ENCODE measurements at regions not wholly inside any gene's neighbourhood (a gene's known extent, or its start where the extent isn't known, plus 50 kb on each side); places are given as distances from the start of the nearest gene placed in this dataset.
"Not testable (repeated sequence)": the region's sequence is repeated elsewhere in the genome, so short reads cannot be mapped to it uniquely, and the experiment has no call there.

DNA sequence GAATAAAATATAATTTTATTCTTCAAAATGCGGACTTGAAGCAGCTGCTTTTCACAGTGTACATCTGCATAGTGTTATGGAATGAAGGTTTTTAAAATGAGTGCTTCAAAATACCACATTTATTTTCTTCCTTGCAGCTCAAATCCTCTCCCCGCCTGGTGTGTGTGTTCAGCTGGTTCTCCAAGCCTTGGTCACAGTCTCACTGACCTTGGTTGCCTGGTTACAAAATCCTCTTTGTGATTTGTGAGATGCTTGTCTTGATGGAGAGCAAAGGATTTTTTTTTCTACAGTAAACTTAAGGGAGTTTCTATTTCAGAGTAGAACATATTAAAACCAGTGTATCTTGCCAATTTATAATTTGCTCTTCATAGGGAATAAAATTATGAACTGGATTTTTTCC lies 139.2 kb downstream of the PCDH18 start:
- DNase-seq, result no peak

DNA sequence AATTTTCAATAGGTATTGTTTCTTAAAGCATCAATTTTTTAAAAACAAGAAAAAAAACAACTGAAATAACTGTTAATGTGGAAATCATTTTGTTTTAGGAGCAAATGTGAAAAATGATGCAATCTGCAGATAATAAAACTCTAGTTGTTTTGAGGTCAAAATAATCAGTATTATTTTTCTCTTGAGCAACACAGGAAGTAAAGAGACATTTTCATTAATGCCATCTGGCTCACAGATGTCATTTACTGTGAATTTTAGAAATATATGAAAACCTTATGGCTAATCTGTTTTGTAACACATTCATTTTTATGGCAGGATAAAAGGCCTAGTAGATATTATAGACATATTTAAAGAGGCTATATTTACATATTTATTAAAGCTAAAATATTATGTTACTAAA lies 141.6 kb downstream of the PCDH18 start:
- DNase-seq, result no peak

DNA sequence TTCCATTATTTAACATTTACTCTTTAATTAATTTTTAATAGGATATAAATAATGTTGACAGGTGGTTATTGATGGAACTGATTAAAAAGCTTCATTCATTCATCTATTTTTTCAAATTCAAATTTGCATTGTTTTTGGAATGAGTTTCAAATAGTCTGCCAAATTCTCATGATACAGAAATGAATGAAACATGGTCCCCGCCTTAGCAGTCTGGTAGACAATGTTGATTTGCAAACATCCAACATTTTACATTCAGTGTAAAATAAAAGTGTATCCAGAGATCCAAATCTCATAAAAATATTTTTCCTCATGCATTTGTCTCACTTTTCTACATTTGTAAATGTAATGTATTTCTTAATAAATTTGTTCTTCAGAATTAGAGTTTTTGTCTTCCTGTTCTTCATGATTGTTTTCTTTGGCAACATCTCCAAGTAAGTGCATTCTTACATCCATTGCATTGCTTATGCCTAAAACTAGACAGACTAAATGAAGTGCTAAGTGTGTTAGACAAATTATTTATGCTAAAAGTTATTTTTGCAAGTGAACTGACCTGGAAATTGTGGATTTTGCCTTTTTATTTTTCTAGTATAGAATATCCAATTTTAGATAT lies 142.3 kb downstream of the PCDH18 start:
- no peak for DNase-seq

DNA sequence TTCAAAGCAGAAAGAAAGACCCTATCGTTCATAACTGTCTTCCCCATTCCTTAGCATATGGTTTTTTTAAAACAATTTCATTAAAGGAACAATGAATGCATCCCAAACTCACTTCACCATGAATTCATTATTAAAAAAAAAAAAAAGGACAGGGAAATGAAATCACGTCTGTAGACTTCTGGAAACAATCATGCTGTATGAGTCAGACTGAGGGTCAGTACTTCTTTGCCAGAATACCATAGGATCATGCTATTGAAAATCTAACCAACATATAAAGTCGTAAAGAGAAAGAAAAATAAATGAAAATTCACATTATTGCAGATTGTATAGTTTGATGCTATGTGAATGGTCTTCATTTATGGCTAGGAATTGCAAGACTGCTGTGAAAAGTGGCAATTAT lies 144.4 kb downstream of the PCDH18 start:
- no peak for DNase-seq

DNA sequence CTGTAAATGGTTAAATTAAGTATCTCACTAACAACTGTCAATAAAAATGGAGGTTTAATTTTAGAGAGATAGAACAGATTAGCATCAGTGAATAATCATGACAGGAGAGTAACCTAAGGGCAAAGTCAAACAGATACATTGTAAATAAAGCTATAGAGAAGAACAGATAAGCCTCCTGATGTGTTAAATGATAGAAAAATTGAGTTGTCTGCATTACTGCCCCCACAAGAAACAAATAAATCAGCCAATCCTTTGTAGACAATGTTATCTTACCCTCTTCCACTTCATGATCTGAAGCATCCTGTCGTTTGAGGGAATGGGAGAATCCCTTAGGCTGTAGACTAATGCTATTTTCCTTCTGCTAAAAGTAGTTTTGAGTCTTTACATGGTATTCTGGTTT lies 147.8 kb downstream of the PCDH18 start:
- DNase-seq, result no peak

DNA sequence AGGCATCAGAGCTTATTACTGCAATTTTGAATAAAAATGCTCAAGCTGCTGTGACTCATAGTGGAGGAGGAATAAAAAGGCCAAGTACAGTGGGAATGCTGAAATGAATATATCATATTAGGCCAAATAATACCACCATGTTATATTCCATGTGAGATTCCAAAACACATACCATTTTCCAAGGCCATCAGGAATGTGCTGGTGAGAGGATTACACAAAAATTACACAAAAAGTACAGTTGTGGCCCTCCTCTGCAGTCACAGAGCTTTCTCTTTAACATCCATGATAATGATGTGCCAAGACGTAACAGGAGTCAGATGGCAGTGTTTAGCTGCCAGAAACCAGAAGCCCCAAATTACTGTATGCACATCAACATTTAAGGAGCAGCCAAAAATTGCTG lies 153.5 kb downstream of the PCDH18 start:
- DNase-seq, result no peak

DNA sequence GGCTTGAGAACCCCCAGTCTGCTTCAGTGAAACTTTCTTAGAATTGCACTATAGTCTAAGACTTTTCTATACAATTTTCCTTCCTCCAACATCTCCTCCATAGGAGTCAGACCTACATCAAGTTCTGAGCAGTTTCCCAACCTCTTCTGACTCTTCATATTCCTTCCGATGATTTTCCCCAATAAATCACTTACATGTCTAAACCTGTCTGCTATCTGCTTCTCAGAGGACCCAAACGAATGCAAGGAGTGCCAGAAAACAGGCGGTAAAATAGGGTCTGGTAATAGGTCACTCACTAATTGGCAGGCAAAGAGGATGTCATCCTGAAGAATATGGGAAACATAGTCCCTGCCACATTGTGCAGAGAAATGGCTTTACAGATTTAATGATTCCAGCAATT lies 153.9 kb downstream of the PCDH18 start:
- no peak for DNase-seq

DNA sequence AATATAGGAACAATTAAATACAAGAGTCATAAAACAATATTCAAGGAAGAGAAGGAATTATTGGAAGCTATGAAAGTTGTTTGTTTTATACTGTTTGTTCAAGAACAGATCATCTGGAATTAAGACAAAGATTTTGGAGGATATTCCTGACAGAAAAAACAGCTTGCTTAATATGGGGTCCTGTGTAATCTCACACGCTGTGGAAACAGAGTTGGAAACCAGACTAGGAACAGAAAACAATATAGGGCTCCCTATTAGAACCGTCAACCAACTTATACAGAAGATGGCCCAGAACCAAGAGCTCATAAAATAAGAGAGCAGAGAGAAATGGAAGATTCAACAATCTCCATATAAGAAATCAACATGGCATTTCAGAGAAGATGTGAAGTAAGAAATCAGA lies 156.0 kb downstream of the PCDH18 start:
- no peak for DNase-seq

DNA sequence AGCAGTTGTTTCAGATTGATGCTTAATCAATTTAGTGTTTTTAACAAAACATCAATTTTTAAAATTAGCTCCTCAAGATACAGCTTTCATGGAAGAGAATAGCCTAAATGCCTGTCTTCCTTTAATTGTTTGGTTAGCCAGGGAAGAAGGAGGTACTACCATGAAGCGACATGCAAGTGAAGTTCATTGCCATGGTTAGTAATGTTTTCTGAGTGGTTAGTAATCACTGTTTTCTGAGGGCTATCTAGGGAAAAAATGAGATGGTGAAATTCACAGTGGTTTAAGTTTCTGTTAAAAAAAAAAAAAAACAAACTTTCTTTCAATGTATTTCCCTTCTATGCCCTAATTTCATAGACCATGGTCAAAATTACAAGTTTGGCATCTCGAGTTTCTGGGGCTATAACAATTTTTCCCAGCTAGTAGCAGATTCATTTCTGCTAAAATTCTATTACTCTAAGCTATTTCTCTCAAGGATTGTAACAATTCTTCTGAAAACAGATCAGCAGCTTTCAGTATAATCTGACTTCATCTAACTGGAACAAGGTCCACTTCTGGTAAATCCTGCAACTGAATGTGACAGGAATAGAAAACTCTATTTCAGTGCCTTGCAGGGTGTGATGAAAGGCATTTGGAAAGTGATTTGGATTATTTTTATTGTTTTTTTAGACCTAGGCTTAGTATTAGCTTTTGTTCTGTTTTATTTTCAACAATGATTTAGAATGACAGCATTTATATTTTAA lies 157.0 kb downstream of the PCDH18 start:
- no peak for DNase-seq

DNA sequence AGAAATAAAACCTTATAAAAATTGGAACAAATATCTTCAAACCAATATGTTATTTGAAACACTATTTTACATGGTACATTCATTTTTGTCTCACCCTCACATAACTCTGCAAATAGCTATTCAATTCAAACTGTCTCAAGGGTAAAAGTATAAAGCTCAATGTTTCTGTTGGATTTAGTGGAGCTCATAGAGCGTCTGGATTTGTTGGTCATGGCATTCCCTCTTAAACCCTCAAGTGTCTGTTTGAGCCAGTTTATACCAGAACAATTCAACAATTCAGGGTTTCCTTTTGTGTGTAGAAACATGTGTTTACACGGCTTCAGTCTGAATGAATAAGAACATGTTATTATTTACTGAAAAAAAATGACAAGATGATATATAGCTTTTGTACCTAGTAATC lies 161.6 kb downstream of the PCDH18 start:
- DNase-seq, result no peak

DNA sequence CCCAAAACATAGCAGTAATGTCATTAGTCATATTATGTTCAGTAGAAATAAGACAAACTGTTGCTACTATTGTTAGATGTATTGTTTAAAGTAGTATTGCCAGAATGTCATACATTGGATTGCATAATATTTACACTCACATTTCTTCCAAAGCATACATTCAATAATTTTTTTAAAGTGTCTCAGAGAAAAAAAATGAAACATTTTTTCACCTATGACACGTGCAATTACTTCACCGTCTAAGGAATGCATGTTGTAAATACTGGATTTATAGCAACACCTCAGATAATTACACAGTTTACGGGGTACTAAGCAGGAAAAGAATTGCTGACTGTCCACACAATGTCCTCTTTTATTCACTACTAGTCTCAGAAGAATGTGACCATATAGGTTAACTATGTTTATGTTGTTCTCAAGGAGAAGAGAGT lies 162.1 kb downstream of the PCDH18 start:
- no peak for DNase-seq

DNA sequence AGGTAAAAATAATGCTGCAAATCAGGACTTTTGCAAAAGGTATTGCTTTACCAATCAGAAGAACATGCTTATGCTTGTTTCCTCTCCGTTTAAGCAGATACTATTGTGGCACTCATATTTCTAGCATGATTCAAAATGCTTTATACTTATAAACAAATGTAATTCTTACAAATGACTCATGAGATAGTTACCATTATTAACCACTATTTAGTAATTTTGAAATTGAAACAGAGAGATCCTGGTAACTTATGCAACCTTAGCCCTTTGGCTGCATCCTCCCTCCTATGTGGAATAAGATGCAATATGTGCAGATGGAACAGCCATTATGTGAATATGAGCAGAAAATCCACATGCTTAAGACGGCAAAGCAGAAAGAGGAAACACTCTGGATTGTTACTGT lies 164.7 kb downstream of the PCDH18 start:
- no peak for DNase-seq

DNA sequence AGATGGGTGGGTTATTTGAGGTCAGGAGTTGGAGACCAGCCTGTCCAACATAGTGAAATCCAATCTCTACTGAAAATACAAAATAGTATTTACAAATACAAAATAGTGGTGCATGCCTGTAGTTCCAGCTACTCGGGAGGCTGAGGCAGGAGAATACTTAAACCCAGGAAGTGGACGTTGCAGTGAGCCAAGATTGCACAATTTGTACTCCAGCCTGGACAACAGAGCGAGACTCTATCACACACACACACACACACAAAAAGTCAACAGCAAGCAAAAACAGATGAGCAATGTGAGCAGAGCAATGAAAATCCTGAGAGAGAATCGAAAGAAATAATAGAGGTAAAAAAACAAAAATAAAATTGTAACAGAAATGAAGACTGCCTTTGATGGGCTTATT lies 168.8 kb downstream of the PCDH18 start:
- DNase-seq, result no peak

DNA sequence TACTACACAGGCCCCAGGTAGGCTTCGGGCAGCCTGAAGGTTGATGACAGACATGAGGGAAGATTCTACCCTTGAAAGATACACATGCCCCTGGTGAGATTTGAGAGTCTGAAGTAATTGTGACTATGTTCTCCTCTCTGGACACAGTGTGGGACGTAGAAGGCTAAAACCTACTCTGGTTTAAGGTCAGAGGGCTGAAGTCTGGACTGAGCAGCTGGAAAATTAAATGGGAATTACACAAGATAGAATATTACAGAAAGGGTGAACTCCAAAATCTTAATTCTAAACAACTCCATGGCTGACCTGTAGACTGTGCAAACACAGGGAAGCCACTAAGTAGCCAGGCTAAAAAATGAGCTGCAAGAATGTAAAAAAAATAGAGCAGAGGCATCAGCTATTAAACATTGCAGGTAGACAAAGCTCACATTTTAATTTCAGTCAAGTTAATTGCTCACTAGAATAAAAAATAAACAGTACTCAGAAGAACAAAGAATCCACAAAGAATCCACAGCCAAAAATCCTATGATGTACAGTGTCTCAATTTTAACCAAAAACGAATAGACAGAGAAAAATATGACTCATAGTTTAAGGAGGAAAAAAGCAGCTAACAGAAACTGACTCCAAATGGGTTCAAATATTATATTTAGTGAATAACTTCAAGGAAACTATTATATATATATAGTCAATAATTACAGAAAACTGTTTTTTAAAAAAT lies 170.4 kb downstream of the PCDH18 start:
- DNase-seq, result no peak

DNA sequence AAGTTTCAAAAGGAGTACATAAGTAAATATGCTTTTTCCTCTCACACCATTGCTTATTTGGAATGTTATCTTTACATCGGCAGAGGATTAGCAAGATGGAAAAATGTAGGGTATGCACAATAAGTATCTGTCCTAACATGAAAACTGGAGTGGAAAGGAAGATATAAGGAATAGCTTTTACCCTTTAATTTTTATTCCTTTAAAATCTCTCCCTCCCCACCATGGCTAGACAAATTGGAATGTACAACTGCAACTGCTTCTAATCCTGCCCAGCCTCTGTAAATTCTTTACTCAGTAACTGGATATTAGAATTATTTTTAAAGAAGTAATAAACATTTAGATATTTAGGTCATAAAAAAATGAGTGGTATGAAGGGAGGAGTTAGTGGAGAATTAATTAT lies 171.5 kb downstream of the PCDH18 start:
- DNase-seq, result no peak

DNA sequence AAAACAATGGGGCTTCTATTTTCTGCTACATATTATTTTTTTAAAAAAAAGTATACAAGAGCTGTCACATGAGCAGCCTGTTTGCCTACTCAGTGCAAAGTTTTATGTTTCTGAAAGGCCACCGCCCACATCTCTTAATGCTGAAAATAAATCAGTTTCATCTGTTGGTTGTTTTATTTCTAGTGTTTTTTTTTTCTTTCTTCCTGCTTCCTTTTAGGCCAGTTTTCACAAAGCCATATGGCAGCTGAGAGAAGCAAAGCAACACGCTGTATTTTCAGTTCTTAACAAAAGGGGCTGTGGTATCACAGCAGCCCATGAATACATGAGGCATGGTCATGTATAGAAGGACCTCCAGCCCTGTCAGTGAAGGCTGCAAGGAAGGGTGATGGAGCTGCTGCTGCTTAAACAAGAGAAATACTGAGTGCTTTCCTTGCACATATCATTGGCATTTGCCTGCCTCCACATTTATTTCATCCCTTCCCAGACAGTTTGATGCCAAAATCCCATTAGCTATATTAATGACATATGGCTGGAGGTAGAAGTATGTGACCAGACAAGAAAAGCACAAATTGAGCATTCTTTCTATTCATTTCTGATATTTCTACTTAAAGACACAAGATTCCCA lies 172.5 kb downstream of the PCDH18 start:
- DNase-seq, result no peak

DNA sequence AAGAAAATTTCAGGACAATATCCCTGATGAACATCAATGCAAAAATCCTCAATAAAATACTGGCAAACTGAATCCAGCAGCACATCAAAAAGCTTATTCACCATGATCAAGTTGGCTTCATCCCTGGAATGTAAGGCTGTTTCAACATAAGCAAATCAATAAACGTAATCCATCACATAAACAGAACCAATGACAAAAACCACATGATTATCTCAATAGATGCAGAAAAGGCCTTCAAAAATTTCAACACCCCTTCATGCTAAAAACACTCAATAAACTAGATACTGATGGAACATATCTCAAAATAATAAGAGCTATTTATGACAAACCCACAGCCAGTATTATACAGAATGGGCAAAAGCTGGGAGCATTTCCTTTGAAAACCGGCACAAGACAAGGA lies 177.7 kb downstream of the PCDH18 start:
- DNase-seq, result not testable (repeated sequence)

DNA sequence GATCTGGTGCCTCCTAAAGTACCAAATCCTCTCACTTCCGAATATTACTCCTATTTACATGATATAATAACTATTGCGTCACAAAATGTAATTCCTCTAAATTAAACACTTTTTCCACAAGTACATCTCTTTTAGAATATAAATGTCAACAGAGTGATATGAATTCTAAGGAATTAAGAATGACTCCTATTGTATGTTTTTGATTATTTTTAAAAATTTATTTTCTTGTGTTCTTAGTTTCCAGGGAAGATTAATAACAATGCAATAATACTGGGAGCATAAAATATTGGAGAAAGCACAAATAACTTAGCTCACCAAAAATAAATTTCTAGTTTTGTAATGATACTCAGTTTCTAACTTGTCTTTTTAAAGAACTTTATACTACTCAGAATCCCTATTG lies 184.9 kb downstream of the PCDH18 start:
- DNase-seq, result no peak

DNA sequence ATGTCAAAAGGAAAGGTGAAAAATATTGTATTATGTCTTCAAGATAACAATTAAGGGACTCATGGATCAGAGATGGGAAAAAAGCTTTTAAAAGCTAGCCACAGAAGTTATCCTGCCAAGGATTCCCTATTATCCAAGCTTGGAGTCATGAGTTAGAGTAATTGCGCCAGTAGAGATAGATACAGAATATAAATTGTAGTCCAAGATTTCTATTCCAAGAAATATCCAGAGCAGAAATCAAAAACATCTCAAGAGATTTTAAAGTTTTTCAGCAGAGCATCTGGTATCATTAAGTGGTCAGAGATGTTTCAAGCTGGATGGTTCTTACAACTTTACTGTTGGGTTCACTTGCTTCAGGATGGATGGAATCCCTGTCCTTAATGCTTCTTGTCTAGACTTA lies 186.7 kb downstream of the PCDH18 start:
- no peak for DNase-seq

DNA sequence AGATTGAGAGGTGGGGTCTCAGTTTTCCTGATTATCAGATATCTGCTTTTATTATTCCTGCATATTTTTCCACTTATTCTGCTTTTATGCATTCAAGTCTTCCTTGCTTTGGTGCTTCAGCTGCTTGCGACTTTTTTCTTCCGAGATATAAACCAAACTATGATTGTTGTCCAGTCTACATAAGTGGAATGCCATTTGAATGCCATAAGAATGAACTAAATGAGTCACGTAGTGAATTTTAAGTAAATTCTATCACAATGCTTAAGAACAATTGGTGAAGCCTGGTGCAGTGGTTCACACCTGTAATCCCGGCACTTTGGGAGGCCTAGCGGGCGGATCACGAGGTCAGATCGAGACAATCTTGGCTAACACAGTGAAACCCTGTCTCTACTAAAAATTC lies 189.1 kb downstream of the PCDH18 start:
- DNase-seq, result no peak

DNA sequence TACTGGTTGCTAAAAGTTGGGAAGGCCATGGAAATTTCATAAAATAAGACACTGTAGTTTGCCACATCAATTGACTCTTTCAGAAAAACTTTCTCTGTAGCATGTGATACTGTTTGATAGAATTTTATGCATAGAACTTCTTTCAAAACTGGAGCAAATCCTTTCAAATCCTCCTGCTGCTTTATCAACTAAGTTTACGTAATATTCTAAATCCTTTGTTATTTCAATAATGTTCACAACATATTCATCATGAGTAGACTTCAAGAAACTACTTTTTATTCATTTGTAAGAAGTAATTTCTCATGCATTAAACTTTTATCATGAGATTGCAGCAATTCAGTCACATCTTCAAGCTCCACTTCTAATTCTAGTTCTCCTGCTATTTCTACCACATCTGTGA lies 199.3 kb downstream of the PCDH18 start:
- DNase-seq, result no peak

DNA sequence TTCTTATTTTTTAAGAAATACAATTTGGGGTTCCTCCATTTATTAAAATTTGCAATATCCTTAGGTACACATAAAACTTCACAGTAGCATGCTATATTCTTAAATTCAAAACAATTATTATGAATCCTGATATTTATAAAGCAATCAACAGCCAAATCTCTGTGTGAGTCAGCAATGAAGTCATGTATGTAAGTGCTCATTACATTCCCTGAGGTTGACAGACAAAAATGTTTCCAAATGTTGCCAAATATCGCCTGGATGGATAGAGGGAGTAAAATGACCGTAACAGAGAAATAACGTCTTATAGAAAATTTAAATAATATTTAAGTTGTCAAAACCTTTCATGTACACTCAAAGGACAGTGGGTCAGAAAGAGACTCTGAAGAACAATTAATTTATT lies 220.0 kb downstream of the PCDH18 start:
- no peak for DNase-seq

DNA sequence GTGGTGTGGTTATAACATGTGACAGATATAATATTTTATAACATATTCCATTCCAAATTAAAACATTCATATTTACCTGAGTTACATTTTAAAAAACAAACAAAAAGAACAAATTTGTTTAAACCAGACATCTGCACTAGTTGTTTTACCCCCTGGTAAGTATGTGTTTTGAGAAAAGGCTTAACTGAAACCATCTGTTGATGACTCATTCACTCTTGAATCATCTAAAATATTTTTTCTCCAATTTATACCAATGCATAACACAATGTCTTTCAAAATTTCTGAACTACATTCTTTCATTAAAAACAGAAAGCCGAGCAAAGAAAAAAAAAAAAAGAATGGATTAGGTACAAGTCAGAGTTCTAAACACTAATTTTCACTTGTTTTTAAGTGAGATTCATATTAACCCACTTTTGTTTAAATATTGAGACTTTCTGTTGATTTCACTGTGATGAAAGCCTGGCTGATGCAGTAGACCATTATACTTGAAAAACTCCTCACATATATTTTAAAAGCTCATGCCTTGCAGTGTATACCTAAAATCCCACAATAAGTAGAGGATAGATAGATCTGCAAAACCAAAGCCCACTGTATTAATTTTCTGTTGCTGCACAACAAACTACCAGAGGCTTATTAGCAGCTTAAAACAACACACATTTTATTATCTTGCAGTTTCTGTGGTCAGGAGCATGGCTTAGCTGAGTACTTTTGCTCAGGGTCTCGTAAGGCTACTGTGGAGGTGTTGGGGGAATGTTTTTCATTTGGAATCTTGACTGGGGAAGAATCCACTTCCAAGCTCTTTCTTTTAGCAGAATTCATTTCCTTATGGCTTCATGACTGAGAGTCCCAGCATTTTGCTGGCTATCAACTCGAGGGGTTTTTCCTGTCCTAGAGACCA lies 221.5 kb downstream of the PCDH18 start:
- DNase-seq, result no peak

Measured in GF-D8 (cell line).